ENCODE measurements at regions not wholly inside any gene's neighbourhood (a gene's known extent, or its start where the extent isn't known, plus 50 kb on each side); places are given as distances from the start of the nearest gene placed in this dataset.
"Not testable (repeated sequence)": the region's sequence is repeated elsewhere in the genome, so short reads cannot be mapped to it uniquely, and the experiment has no call there.

DNA sequence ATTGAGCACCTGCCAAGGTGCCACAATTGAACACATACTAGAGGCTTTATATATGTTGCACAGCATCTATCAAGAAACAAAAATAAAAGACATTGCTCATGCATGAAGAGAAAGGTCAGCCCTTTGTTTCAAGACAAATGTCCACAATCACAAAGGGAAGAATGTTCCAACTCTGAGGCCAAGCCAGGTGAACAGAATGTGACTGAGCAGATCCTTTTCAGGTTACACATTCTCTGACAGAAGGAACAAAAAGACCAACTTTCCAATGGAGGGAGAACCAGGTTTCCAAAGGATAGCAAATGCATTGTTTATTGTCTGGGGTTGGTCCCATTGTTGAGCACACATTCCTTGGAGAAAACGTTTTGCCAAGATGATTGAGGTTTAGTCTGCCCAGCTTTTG, 50.2 kb upstream of the FAM174B start:
- no peak for DNase-seq

DNA sequence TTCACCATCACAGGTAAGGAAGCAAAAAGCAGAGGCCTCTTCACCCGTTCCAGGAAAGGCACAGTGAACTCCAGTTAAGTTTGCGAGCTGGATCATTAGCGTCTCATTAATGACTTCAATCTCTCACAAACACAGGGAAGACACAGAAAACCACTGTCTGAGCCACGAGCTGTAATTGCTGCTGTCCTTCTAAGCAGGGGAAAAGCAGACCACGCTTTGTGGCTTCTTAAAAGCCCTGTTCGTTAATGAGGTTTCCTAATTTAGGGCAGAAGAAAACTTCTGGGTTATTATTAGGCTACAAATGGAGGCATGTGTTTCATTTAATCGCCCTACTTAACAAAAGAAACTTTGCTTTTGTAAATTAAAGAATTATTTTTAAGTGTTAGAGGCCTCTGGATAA, 50.6 kb upstream of the FAM174B start:
- DNase-seq: no peak

DNA sequence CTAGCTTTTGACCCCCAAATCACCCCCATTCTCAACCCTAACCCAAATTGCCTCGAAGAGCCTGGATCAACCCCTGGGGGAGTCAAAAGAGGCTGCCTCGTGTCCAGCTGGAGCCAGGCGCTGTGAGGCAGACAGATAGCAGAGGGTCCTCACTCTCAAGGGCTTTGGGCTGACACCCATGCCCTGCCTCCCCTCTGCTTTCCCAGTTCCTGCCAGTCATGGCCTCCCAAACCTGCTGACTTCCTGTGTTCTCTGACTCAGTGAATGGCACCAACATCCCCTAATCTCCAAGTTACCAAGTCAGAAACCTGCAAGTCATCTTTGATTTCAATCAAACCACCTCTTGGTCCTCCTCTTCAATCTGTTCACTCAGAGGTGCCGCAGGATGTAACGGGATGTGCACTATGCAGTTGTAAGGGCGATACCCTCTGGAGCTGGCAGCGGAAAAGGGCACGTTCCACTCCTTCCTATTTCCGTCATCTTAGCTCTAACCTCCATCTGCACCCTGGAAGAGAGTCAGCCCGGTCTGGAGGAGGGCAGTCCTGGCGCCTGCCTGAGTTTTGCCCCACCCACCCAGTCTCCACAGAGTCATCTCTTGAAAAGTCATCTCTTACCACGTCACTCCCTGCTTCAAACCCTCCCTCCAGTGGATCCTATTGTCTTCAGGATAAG, 52.4 kb upstream of the FAM174B start:
- no peak for DNase-seq

DNA sequence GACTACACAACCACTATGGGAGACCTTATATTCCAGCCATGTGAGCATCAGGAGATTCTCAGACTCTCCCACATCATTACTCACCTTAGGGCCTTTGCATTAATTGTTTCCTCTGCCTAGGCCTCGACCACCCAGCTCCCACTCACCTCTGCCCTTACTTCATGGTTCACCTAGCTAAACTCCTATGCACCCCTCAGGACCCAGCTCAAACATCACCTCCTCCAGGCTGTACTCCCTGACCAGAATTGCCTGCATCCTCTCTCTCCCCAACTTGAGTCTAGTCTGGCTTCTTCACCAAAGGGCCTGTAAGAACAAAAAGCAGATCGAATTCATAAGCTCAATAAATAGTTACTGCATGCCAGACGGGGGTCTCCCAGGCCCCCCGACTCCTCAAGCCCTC, 53.1 kb upstream of the FAM174B start:
- DNase-seq: no peak

DNA sequence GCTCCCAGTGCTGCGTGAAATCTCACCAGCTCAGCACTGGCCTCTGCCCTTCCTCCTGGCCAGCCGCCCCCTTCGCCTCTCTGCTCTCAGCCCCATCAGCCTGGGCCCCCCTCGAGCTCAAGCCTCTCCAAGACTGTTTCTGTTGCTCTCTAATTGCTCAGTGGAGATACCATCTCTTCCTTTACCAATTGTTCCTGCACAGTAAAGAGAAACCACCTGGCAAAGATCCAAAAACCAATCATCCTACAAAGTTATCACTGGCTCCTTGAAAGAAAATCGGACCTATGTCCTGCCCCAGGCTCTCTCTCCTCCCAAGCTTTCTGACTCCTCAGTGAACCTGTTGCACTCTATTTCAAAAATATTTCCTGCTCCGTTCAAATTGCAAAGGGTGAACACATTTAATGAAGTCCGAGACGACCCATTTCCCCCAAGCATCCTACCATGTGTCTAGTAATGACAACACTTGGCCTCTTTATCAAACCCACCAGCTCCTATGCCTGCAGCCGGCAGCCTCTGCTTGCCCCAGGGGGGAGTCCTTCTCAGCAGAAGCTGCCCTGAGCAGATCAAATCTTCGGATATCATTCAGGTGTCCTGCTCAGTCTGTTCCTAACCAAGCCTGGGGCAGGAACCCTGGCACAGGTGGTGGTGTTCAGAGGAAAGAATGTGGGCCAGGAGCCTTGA, 53.7 kb upstream of the FAM174B start:
- no peak for DNase-seq

DNA sequence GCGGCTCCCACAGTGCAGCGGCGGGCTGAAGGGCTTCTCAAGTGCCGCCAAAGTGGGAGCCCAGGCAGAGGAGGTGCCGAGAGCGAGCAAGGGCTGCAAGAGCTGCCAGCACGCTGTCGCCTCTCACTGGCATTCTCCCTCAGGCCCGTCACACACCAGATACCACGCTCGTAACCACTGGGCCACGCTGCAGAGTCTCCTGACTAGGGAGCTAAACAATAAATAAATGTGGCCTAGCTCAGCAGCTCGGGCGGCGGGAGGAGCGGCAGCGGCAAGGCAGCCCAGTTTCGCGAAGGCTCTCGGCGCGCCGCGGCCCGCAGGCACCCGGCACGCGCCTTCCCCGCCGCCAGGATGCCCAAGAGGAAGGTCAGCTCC, 55.9 kb upstream of the FAM174B start:
- DNase-seq: no peak

DNA sequence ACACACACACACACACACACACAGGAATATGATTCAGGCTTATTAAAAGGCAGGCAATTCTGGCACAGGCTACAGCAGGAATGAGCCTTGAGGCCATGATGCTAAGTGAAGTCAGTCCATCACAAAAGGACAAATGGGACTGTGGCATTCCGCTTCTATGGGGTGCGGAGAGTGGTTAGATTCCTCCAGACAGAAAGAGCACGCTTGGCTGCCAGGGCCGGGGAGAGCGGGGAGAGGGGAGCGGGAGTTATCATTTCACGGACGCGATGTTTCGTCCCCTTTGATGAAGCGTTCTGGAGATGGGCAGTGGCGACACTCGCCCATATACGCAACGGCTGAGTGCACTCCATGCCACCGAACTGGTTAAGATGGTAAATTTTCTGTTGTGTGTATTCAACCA, 58.5 kb upstream of the FAM174B start:
- DNase-seq: no peak

DNA sequence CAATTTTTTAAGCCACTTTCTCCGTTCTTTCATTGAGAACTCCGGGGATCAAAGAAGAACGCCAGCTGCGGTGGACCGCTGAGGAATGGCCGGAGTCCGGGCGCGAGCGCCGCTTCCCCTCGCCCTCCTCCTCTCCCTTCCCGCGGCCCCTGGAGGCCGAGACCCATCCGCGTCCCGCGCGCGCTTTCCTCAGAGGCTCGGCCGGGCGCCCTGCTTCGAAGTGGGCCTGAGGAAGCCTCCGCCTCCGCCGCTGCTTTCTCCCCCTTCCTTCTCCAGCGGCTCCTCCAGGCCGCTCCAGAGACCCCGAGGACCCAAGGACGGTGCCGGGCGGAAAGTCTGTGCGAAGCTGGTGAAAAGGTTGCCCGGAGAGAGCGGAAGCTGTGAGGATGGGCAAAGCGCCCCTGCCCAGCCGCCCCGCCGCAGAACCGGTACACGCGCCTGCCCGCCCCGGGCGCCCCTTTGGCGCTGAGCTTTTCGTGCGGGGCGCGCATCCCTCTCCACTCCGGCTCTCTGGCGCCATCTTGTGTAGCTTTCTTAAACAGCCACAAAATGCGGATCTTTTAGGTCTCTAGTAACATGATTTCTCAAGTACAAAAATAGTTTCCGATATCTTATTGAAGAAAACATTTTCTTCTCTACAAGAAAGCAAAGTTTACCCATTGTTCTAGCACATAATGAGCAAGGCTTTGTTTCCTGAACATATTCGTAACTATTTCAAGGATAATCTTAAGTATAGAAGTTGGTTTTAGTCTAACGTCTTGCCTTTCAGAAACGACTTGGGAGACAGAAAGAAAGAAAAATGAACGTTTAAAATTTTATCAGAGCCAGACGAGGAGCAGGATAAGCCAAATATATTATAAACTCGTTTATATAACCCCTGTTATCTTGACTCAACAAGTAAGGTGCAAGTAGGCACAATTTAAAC, 59.2 kb upstream of the FAM174B start:
- peak; percentile 75 for DNase-seq

DNA sequence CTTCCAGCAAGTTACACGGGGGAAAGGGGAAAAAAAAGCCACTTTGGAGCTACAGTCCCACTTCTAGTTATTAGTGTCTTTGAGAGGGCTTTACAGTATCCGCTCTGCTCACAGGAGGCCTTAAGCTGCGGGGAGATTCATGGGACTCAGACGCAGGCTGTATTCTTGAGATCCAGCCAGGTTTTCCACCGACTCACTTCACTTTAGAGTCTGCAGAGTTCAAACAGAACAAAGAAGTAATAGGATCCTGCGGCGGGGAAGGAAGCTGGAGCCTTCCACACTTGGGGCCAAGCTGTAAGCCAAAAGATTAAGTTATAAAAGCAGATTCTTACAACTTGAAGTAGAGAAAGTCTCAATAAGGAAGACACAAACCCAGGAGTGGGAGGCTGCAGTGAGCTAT, 60.2 kb upstream of the FAM174B start:
- DNase-seq: no peak

DNA sequence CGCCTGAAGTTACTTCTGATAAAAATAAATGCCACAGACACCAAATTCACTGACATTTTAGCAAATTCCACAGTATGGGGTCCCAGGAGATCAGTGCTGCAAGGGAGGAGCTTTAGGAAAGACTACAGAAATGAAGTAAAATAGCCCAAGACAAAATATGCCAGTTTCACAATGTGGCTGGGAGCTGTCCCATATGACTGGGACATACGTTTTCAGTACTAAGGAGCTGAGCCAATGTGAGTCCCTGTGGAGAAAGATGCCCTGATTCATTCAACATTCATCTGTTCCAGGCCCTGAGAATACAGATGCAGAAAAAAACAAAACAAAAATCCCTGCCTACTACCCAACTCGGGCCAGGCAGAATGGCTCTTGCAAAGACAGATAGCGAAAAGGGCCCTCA, 63.4 kb upstream of the FAM174B start:
- no peak for DNase-seq

DNA sequence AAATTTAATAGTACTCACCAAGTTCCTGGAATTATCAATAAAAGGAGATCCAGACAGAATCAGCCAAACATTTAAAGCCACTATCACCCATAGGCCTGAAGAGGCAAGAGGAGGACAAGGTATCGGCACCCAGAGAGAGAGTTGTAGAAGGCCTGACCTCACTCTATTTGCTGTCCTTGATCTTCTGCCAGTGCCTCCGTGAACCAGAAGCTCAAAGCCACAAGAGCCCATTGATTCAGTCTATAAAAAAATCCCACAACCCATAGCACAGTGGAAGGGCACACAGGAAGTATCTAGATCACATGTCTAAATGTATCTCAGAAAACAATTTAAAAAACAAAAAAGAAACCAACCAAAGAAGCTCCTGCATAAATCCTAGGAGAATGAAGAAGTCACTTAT, 68.6 kb upstream of the FAM174B start:
- DNase-seq: no peak

DNA sequence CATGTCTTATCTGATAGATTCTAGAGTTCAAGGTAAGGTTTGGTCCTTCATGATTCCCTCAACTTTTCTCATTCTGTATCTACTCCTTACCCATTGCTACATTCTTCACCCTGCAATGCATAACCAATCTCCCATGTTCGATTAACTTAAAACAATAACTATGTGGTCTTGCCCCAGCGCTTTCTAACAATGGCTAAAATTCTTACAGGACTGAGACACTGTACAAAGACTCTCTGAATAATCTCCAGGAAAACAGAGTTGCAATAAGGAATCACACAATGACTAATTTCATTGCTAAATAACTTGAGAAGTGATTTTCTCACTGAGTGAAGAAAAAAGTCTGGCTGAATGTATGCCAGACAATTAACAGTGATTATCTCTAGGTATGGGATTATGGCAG, 69.6 kb upstream of the FAM174B start:
- DNase-seq: no peak

DNA sequence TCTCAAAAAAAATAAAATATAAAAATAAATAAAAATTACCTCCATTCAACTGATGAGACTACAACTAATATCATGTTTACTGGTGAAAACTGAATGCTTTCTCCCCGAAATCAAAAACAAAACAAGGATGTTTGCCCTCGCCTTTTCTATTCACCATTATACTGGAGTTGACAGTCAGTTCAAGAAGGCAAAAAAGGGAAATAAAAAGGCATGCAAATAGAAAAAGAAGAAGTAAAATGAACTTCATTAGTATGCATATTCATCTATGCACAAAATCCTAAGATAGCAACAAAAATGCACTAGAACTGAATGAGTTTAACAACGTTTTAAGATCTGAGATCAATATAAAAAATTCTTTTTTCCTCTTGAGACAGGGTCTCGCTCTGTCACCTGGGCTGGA, 72.7 kb upstream of the FAM174B start:
- DNase-seq: no peak

DNA sequence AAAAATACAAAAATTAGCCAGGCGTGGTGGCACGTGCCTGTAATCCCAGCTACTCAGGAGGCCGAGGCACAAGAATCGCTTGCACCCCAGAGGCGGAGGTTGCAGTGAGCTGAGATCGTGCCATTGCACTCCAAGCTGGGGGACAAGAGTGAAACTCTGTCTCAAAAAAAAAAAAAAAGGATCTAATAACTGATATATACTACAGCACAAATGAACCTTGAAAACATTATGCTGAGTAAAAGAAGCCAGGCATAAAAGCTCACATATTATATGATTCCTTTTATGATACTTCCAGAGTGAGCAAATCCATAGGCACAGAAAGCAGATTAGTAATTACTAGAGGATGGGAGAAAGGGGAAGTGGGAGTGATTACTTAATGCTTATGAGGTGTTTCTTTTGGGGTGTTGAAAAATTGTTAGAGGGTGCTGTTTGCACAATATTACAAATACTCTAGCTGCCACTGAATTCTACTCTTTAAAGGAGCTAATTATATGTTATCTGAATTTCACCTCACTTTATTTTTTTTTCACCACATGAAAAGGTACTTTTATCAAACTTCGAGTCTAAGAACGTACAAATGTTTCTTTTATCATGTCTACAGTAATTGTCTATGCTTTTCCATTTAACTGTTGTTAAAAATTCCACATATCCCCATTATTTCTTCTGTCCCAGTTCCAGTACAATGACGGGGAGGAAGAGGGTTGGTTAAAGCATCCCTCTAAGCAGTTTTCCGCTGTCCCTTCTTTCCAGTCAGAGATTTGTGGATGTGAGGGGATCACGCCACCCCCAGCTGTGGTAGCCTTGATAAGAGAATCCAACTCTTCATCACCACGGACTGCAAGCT, 77.7 kb upstream of the FAM174B start:
- no peak for DNase-seq

DNA sequence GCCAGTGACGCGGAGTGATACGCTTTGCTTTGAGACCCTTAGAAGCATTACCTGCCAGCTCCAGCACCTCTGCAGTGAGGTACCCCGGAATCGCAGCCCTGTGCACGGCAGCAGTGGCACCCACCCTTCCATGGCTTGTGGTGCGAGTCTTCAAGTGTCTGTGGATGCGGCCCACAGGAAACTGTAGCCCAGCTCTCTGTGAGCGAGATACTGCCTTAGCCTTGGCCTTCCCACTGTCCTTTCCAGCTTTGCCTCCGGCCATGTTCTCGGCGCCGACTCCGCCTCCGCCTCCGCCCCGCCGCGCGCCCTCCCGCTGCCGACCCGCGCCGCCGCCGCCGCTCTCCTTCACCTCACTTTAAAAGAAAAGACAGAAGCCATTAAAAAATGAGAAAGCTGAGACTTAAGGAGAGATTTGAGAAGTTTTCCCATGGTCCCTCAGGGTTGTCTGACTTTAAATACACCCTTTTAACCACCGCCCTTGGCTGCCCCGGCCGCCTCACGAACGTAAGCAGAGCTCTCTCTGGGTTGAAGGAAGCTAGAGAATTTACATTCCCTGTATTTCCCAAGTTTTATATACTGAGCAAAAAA, 78.5 kb upstream of the FAM174B start:
- no peak for DNase-seq

DNA sequence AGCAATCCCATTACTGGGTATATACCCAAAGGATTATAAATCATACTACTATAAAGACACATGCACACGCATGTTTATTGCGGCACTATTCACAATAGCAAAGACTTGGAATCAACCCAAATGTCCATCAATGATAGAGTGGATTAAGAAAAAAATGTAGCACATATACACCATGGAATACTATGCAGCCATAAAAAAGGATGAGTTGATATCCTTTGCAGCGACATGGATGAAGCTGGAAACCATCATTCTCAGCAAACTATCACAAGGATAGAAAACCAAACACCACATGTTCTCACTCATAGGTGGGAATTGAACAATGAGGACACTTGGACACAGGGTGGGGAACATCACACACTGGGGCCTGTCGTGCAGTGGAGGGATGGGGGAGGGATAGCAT, 83.7 kb upstream of the FAM174B start:
- not testable (repeated sequence) for DNase-seq

DNA sequence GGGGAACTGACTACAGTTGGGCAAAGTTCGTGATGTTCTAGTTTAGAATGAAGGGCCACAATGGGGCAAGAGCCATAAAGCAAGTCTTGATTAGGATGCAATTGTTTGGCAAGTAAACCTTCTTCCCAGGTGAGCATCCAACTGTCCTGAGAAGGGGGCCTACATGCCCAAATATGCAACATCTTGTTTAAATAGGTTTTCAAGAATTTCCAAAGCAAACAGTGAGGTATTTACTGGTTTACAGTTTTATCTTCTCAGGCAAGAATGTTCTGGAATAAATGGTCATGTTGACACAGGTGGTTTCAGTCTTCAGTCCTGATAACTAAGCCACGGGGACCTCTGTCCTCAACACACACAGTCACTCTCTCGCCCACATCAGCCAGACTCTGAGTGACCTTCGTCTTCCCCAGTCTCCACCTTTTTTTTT, 90.3 kb upstream of the FAM174B start:
- no peak for DNase-seq

DNA sequence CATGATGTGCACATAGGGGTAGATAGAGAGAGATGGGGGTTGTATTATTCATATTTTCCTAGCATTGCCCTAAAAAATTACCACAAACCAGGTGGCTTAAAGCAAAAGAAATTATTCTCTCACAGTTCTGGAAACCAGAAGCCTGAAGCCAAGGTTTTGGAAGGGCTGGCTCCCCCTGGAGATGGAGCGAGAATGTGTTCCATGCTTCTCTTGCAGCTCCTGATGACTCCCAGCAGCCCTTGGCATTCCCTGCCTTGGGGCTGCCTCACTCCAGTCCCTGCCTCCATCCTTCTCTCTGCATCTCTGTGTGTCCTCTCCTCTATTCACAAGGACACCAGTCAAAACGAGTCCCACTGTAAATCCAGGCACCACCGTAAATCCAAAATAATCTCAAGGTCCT, 91.5 kb upstream of the FAM174B start:
- no peak for DNase-seq

DNA sequence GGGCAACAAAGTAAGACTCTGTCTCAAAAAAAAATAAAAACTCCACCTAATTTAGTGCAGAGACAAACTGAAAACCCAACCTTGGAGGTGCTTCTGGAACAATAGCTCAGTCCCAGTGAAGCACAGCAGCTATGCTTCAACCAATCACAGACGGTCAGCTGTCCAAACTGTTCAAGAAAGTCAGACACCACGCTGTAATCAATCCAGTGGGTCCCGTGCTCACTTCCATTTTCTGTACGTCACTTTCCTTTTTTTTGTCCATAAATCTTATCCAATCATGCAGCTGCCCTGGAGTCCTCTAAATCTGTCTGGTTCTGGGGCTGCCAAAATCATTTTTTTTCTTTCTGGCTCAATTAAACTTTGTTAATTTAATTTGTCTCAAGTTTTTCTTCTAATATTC, 93.6 kb upstream of the FAM174B start:
- no peak for DNase-seq

DNA sequence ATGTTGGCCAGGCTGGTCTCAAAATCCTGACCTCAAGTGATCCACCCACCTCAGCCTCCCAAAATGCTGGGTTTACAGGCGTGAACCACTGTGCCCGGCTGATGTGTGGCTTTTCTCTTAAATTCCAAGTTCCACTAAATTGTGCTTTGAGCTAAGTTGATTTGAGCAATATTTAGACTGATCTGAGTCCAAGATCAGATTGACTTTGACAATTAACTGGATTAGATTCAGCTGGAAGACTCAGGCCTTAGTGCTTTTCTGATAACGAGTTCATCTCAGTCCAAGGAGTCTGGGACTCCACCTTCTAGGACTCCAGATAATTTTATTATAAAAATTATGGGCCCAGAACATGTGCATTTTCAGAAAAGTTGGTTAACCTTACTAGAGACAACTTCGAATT, 94.4 kb upstream of the FAM174B start:
- DNase-seq: no peak

DNA sequence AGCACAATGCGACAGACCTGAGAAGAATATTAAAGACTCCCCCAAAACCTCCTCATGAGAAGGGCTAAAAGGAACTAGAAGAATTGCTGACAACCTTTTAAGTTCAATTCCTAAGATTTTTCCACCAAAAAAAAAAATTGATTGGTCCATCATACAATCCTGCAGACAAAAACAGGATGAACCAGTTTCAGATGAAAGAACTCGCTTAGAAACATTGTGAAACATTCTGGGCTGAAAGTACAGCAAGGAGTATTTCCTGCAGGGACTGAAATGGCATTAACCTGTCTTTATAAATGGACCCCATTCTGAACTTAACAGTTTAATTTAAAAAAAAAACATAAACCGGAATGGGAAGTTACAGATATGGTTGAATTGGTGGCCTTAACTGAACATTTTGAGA, 96.0 kb upstream of the FAM174B start:
- DNase-seq: no peak

DNA sequence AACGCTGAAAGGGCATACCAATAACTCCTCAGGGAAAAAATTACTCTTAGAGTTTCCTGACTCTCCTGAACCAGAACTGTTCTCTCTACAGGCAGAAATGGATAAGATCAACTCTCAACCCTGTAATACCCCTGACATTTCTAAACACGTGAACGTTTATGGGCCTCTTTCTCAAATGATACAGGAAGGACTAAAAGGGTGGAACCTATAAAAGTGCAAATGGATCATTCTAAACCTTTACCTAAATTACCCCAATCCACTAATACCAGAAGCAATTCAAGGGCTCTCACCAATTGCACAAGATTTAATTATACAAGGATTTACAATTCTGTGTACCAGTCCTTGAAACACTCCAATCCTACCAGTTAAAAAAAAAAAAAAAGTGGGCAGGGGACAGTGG, 98.0 kb upstream of the FAM174B start:
- DNase-seq: no peak

DNA sequence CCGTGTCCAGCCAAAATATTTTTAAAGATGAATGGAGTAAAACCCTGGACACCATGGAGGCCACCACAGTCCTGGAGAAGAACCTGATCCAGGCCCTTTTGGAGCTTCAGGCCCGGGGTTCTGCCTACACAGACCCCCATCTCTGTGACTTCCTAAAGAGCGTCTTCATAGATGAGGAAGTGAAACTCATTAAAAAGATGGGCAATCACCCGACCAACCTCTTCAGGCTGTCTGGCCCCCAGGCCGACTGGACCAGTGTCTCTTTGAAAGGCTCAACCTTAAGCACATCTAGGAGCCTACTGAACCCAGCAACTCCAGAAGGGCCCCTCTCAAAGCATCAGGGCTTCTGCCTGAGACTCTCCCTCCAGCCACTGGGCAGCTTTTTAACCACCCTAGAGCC, 107.9 kb upstream of the FAM174B start:
- DNase-seq: no peak

All from activated naive CD4-positive, alpha-beta T cell treated with Interleukin-2 at 50 U/mL for 16 hours (primary cell).